Stimulated activated CD8-positive, alpha-beta memory T cell treated with anti-CD3 and anti-CD28 coated beads, Interleukin-4, amount 100 ng/mL, for 48 hours (primary cell): ENCODE measurements at regions not wholly inside any gene's neighbourhood (a gene's known extent, or its start where the extent isn't known, plus 50 kb on each side); places are given as distances from the start of the nearest gene placed in this dataset.

Source experiments
- DNase-seq: peaks from one replicate; pipeline ENCODE4 v3.0.0-alpha.2; 2020

DNA sequence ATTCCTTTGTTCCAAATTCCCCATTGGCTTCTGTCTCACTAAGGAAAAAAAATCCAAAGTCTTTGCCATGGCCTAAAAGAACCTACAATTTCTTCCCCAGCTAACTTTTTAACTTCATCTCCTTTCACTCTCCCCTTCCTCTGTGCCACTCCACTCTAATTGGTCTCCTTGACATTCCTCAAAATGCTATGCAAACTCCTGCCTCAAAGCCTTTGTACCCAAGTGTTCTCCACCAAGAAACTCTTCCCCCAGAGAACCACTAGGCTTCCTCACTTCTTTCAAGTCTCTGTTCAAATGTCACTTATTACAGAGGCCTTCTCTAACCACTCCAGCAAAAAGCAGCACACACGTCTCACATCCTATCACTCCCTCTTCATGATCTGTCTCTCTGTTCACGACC is 91.6 kb upstream of the NR4A3 start:
- no peak for DNase-seq

DNA sequence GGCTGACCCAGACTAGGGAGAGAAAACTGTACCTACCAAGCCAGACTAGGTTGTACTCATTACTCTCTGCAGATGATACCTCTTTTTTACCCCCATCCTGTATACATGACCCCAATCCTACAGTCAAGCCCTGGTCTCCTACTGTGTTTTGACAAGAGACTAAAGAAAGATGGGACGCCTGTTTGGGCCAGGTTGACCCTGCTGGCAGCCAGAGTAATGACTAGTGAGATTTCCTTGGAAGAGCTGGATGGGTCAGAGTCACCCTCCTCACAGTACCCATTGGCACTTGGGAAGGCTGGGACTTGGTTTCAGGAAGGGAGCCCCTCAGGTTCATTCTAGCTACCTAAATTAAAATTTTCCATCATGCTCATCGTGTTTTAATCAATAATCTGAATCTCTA is 89.7 kb upstream of the NR4A3 start:
- DNase-seq: no peak

DNA sequence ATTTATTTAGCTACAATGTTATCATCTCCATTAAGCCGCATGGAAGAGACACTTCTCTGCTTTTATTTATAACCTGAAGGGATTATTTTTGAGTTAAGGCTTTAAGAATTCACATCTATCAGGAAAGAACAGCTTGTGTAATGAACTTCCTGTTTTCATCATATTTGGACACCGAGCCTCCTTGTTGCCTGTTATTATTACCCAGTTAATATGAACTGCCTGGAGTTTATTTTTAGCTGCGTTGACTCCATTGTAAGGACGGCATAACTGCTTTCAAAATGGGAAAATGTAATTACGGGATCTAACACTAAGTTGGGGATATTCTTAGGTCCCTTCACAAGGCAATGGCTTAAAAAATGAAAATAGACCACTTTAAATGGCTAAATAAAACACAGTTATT is 89.0 kb upstream of the NR4A3 start:
- DNase-seq: no peak

DNA sequence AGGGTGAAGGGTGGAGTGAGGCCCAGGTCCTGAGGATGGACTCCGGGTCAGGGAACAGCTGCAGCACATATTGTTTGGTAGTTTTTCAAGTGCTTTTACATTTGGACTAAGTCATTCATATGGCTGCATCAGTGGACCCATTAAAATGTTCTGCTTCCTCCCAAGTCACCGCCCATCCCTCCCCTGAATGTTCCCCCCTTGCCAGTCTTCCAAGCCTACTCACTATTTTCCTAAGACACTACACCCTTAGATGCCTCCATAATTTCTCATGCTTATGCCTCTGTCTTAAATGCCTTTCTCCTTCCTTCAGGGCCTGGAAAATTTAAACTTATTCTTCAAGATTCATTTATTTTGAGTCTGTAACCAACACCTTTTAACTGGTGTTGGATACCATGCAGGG is 86.6 kb upstream of the NR4A3 start:
- no peak for DNase-seq

DNA sequence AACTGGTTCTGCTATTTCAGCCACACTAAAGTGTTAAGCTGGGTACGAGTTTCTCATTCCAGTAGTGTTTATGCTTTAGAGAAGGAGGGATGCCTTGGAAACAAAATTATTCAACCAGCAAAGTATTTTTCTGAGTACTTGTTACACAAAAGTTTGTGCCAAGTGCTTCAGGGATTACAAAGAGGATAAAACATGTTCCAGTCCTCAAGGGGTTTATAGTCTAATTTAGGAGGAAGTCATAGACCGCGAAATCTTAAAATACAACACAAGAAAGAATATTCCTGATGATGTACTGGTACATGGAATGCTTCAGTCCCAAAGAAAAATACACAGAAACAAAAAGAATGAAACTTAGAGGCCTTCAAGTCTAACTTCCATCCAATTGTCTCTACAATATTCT is 85.4 kb upstream of the NR4A3 start:
- DNase-seq: no peak

DNA sequence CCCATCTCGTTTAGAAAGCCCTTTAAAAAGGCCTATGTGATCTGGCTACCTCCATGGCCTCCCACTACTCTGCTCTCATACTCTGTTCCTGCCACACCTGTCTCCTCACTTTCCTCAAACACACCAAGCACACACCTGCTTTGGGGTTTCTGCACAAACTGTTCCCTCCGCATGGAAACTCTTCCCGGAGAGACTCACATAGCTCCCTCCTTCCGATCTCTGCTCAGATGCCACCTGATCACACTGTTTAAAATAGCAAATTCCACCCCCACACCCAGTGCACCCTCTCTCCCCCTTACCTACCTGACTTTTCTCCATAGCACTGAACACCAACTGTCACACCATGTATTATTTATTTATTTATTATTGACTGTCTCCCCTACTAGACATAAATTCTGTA is 84.0 kb upstream of the NR4A3 start:
- DNase-seq: no peak

DNA sequence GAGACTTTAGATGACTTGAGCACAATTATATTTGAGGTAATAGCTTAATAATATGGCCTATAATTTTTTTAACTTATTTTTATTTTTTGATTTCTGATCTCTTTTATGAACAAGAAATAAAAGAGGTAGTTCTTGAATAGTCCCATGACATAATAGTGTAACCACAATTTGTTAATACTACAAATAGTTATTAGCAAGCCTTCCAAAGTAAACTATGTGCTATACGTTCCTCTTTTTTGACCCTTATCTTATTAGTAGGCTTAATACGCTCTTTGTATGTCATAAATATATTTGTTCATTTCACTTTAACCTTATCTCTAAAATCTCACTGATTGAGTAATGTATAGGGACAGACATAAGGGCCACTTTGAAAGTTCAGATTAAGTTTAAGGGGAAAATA is 78.7 kb upstream of the NR4A3 start:
- DNase-seq: no peak

DNA sequence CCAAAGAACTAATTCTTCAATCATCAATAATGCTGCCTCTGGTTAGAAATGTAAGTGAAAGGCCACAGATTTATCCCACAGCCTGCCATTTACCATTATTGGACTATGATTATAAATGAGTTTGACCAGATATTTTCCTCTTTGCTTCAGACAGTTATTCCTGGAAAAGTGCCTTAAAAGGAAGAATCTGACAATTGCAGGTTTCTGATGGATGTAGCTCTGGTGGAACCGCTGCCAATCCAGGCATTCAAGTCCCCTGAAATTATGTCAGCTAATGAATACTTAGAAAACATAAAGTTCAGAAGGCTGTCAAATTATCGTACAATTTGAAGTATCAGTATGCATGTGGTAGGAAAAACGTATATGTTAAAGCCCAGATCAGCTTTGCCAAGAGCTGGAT is 78.2 kb upstream of the NR4A3 start:
- no peak for DNase-seq

DNA sequence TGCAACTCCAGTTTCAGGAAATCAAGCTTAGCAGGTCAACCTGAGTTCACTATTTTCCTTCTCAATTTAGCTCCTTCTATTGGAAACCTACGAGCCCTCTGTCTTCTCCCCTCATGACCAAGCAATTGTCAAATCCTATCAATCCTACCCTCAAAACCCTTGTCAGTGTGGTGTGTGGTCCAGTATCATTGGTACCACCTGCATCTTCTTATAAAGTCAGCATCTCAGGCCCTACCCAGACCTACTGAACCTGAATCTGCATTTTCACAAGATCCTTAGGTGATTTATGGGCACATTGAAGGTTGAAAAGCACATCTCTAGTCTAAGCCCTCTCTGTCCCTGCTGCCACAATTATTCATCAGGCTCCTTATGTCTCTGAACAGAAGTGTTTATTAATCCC is 77.6 kb upstream of the NR4A3 start:
- no peak for DNase-seq

DNA sequence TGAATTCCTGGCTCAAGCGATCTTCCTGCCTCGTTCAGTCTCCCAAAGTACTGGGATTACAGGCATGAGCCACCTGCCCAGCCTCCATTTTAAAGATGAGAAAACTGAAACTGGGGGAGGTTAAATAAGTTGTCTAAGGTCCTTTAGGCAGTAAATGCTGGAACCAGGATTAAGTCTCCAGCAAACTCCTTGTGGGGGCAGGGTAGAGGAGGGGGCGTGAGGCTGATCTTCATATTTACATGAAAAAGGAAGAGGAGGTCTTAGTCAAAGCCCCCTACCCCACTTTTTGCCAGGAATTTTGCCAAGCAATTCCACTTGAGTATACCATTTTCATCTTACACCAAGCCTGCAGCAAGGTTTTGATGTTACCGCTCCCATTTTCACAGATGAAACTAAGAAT is 76.6 kb upstream of the NR4A3 start:
- DNase-seq: no peak

DNA sequence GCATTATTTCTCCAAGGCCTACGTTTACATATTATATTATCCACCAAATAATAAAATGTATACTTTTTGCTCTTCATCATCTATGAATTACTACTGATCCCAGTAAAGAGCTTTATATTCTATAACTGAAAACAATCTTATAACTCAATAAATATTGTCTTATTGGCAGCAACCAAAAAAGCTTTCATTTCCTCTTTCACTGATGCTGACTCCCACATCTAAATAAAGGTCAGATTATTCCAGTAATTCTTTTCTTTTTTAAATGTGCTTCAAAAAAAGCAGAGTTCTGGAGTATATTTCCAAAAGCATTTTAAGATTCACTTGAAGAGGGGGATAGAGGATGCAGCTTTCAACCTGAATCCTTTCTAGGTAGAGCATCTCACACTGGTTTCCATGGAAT is 75.3 kb upstream of the NR4A3 start:
- DNase-seq: no peak

DNA sequence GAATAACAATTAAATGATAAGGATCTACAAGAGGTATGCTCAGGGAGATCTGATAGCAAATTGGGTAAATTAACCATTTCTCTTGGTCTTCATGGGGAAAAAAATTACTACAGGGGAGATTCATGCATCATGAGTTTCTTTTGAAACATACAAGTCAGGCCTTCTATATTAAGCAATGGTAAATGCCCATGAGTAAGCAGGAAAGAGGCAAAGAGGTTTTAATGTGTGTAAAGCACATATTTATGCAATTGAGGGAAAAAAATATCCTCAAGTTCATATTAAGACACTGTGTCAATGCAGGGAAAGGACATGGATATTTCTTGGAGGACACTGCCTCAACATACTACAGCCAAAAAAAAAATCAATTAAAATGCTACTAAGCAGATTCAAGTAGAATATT is 73.4 kb upstream of the NR4A3 start:
- no peak for DNase-seq

DNA sequence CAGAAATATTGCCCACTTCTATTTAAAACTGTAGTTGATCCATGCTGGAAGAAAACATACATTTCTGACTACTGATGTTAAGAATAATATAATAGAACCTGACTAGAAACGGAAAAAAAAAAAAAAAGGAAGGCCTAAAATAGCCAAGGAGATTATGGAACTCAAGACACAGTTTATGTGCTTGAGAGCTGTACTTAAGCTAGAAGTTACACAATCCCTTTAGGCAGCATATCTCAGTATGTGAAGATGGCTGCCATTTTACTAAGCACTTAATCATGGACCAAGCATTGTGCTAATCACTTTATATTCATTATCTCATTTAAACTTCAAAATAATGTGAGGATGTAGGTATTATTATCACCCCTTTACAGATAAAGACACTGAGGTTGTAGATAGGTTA is 73.0 kb upstream of the NR4A3 start:
- no peak for DNase-seq

DNA sequence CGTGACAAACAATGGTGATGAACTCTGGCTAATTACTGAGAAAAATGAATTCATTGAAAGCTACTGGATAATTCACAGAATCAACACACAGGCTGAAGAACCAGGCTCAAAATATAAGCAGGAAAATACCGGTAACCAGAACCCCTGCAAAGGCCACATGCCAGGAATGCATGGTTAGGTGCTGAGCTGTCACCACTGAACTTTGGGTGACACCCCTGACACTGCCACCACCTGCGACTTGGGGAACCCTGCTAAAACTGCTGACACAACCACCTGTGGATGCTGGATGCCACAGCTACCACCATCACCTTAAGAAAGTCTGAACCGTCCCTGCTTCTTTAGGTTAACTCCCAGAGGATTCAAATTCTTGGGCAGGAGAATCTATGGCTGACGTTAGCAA is 72.0 kb upstream of the NR4A3 start:
- DNase-seq: no peak

DNA sequence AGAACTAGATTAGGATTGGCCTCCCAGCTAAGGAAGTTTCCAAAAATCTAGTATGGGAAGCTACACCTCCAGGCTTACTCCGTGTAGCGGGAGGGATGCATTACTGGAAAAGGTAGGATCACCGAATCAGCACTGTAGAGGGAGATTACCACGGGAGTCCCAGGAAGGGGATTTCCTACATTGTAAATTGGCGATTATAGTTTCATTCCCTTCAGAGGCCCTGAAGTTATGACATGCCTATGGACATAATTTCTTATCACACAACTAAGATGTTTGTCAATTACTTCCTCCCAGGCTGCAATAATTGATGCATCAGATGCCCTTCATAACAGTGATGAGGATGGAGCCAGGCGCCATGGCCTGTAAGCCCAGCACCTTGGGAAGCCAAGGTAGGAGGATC is 71.2 kb upstream of the NR4A3 start:
- no peak for DNase-seq

DNA sequence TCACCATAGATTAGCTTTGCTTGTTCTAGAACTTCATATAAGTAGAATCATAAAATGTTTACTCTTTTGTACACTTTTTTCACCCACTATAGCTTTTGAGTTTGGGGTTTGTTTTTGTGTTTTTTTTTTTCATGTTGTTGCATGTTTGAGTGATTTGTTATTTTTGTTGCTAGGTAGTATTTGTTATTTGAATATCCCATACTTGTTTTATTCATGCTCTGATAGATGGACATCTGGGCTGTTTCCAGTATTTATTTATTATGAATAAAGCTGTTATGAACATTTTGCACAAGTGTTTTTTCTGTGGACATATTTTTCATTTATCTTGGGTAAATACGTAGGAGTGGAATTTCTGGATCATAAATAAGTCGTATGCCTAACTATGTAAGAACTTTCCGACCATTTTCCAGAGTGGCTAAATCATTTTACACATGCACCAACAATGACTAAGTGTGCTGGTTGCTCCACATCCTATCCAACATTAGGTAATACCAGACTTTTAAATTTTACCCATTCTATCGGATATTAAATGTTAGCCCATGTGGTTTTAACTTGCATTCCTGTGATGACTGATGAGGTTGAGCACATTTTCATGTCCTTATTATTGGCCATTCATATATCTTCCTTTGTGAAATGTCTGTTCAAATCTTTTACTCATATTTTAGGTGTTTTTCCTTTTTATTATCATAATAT is 69.1 kb upstream of the NR4A3 start:
- DNase-seq: no peak

DNA sequence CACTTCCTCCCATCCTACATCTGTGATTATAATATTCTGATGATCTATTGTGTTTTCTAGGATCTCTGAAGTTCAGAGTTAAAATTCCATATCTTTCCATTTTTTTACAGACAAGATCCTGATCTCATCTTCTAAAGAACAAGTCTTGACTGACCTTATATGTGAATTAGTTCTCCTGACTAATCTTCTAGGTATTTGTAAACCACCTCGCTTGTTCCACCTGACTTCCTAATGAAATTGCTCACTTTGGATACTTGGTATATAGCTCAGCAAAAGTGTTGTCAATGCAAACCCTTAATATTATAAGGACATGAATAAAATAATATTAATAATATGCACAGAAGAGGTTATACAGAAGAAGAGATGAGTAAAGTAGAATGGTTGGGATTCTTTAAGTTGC is 68.2 kb upstream of the NR4A3 start:
- no peak for DNase-seq

DNA sequence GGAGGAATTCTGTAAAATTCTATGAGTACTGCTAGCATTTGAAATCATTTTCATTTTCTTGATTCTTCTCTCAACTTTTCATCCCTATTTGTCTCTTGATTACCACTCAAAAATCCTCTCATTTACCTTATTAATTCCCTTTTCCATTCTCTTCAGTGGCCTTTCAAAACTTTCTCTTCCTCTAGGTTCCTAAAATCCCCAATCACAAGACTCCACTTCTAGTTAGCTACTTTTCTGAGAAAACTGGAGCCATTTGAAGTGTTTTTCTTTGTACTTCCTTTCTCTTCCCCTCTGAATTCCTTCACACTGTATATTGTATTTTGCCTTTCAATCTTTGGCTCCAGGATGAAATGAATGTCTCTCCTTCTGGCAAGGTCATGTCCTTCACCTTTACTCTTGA is 61.3 kb upstream of the NR4A3 start:
- no peak for DNase-seq

DNA sequence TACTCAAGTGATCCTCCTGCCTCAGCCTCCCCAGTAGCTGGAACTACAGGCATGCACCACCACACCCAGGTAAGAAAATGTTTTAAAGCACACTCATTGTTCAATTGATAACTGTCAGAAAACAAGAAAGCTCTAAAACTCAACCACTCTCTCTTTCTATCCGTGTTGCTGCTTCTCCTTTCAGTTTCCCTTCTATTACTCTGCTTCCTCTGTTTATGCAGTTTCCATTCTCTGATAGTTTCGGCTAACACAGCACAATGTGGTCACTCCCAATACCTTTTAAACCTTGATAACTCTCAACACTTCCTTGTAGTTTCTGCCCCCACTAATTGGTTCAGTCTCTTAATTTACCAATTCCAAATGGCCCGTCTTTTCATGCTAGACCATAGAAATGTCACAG is 59.2 kb upstream of the NR4A3 start:
- no peak for DNase-seq
